ENCODE measurements at regions not wholly inside any gene's neighbourhood (a gene's known extent, or its start where the extent isn't known, plus 50 kb on each side); places are given as distances from the start of the nearest gene placed in this dataset.

DNA sequence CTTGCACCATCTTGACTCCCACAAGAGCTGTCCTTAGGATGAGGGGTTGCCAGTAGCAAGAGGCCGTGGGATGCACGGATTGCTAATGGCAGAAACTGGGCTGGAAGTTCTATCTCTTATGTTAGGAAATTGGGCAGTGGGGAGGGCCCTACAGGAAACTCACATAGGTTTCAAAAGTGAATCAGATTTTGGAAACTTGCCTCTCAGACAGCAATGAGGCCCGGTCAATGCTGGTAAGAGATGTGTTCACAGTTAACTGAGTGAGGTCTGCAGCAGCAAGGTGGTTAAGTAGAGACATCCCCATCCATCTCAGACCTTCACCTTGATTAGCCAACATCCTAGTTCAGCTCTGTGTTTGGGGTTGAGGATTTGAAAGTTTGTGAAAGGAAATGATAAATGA, 164.7 kb downstream of the ABCA8 start:
- no peaks in the 10 kb centered on the region for H3K9me3 Mint-ChIP-seq
- H3K27me3 Mint-ChIP-seq, result peaks cover 24% of the 10 kb centered on the region
- H3K4me1 Mint-ChIP-seq (ENCODE audit: low read depth), result peaks cover 2% of the 10 kb centered on the region
- no peak overlapping the region for H3K27ac Mint-ChIP-seq
- no peak for DNase-seq
- H3K4me3 Mint-ChIP-seq, result no peak overlapping the region
- no peaks in the 10 kb centered on the region for H3K36me3 Mint-ChIP-seq (ENCODE audit: low read depth)

- H3K4me3 Mint-ChIP-seq, result no peak overlapping the region
- DNase-seq, result no peak
- H3K9me3 Mint-ChIP-seq, result no peaks in the 10 kb centered on the region
- no peaks in the 10 kb centered on the region for H3K4me1 Mint-ChIP-seq (ENCODE audit: low read depth)
- H3K36me3 Mint-ChIP-seq (ENCODE audit: low read depth), result no peaks in the 10 kb centered on the region
- peaks cover 33% of the 10 kb centered on the region for H3K27me3 Mint-ChIP-seq
- H3K27ac Mint-ChIP-seq, result no peak overlapping the region
Observed at GRCh38 chr17:68789203-68789962, 165.8 kb downstream of the ABCA8 start.

DNA sequence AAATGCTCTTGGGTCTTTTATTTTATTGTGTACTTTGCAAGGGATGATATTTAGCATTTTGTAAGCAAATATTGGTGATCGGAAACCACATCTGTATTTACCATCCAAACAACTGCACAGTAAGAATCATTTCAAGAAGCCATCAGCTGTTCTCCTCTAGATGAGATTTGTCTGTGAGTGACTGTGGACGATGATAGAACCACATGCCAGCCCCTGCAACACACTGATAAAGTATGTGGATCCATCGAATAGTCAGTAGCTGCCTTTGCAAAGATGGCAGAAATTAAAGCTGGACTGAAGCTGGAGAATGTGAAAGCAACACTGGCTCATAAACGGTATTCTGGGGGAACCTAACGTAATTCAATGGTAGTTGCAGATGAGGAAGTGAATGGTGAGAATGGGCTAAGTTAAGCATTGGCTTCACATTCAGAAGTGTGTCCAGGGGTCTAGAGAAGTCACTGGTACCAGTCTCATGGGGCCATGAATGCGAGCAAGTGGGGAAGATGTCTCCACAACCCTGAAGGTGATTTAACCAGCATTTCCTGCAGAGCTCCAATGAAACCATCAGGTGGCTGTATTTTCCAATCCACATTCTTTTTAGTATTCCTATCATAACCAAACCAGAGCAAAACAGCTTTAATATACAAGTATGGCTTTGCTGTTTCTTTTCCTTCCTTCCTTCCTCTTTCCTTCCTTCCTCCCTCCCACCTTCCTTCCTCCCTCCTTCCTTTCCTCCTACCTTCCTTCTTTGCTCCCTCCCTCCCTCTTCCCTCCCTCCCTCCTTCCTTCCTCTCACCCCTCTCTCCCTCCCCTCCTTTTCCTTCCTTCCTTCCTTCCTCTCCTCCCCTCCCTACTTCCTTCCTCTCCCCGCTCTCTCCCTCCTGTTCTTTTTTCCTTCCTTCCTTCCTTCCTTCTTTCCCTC, 169.4 kb downstream of the ABCA8 start:
- no peak overlapping the region for H3K4me3 Mint-ChIP-seq
- no peak overlapping the region for H3K27ac Mint-ChIP-seq
- peaks cover 42% of the 10 kb centered on the region for H3K27me3 Mint-ChIP-seq
- no peaks in the 10 kb centered on the region for H3K36me3 Mint-ChIP-seq (ENCODE audit: low read depth)
- no peaks in the 10 kb centered on the region for H3K9me3 Mint-ChIP-seq
- H3K4me1 Mint-ChIP-seq (ENCODE audit: low read depth), result no peaks in the 10 kb centered on the region
- no peak for DNase-seq

- no peak for DNase-seq
- H3K27me3 Mint-ChIP-seq, result peaks cover 32% of the 10 kb centered on the region
- H3K36me3 Mint-ChIP-seq (ENCODE audit: low read depth), result no peaks in the 10 kb centered on the region
- H3K9me3 Mint-ChIP-seq, result no peaks in the 10 kb centered on the region
- H3K27ac Mint-ChIP-seq, result no peak overlapping the region
- no peaks in the 10 kb centered on the region for H3K4me1 Mint-ChIP-seq (ENCODE audit: low read depth)
- H3K4me3 Mint-ChIP-seq, result no peak overlapping the region
Observed at GRCh38 chr17:68784431-68784830, 170.8 kb downstream of the ABCA8 start.

- DNase-seq, result no peak
- Mint-ChIP-seq H3K4me3 (no peak overlapping the region), H3K36me3 (ENCODE audit: low read depth) (no peaks in the 10 kb centered on the region), H3K9me3 (no peaks in the 10 kb centered on the region), H3K4me1 (ENCODE audit: low read depth) (no peaks in the 10 kb centered on the region), H3K27me3 (peaks cover 30% of the 10 kb centered on the region), H3K27ac (no peak overlapping the region)
Observed at GRCh38 chr17:68783861-68784260, 171.3 kb downstream of the ABCA8 start.

- no peaks in the 10 kb centered on the region for H3K9me3 Mint-ChIP-seq
- H3K4me1 Mint-ChIP-seq (ENCODE audit: low read depth), result no peaks in the 10 kb centered on the region
- no peak overlapping the region for H3K4me3 Mint-ChIP-seq
- no peak overlapping the region for H3K27ac Mint-ChIP-seq
- no peaks in the 10 kb centered on the region for H3K36me3 Mint-ChIP-seq (ENCODE audit: low read depth)
- no peak for DNase-seq
- peaks cover 25% of the 10 kb centered on the region for H3K27me3 Mint-ChIP-seq
Observed at GRCh38 chr17:68782789-68783188, 172.4 kb downstream of the ABCA8 start.

DNA sequence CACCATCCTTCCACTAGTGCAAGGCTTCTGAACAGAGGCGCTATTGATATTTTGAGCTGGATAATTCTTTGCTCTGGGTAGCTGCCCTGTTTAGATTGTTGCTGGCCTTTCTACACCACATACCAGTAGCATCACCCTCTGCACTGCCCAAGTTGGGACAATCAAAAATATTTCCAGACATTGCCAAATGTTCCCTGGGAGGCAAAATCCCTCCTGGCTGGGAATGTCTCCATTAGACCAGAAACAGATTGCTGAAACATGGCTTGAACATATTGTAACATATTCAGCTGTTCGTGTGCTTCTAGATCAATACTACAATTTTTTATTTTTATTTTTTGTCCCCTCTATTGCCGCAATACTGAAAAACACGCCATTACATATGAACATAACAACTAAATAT, 174.6 kb downstream of the ABCA8 start:
- peaks cover 22% of the 10 kb centered on the region for H3K27me3 Mint-ChIP-seq
- no peaks in the 10 kb centered on the region for H3K36me3 Mint-ChIP-seq (ENCODE audit: low read depth)
- H3K27ac Mint-ChIP-seq, result no peak overlapping the region
- no peaks in the 10 kb centered on the region for H3K9me3 Mint-ChIP-seq
- no peaks in the 10 kb centered on the region for H3K4me1 Mint-ChIP-seq (ENCODE audit: low read depth)
- DNase-seq, result no peak
- no peak overlapping the region for H3K4me3 Mint-ChIP-seq

DNA sequence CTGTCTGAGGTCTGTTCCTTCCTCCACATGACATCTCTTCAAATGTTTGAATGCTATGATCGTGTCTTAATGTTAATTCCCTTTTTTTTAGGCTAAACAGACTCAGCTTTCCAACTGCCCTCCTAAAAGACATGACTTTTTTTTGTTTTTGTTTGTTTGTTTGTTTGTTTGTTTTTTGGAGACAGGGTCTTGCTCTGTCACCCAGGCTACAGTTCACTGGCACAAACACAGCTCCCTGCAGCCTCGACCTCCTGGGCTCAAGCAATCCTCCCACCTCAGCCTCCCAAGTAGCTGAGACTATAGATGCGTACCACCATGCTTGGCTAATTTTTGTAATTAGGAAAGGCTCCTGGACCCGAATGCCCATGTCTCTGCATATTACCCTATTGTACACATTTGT, 176.5 kb downstream of the ABCA8 start:
- Mint-ChIP-seq H3K27ac (no peak overlapping the region), H3K9me3 (no peaks in the 10 kb centered on the region), H3K4me1 (ENCODE audit: low read depth) (no peaks in the 10 kb centered on the region), H3K27me3 (peaks cover 12% of the 10 kb centered on the region), H3K4me3 (no peak overlapping the region), H3K36me3 (ENCODE audit: low read depth) (no peaks in the 10 kb centered on the region)
- DNase-seq, result no peak

DNA sequence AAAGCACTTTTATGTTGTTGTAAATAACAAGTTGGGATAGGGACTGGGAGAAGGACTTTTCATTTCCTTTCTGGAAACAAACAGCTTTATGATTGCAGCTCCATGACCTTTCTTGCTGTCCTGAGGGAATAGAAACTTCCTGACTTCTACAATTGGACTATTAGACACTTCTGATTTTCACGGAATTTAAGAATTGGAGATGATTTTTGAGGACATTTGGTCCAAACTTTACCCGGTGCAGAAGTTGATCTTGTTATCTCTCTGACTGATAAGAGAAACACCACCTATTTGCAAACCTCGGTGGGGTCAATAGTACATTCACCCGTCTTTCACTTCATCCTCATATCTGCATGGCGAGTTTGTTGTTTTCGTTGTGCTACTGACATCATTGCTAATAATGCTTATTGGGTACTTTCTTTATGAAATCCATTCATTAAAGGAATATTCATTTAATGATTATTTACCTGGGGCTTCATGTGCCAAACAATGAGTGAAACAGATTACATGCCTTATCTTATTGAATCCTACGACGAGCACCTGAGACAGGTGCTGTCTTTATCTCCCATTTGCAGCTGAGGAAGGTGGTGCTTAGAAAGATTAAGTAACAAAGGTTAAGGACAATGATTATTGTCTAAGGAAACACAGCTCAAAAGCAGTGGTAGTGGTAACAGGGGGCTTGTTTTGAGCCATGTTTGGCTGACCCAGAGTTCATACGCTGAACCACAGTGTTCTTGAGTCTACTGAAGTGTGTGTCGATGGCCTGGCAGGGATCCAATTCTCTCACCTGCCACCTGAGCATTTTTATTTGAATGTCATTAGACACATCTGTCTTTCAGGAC, 176.9 kb upstream of the FAM20A start:
- no peak overlapping the region for H3K4me3 Mint-ChIP-seq
- H3K27ac Mint-ChIP-seq, result no peak overlapping the region
- no peaks in the 10 kb centered on the region for H3K9me3 Mint-ChIP-seq
- no peaks in the 10 kb centered on the region for H3K4me1 Mint-ChIP-seq (ENCODE audit: low read depth)
- H3K36me3 Mint-ChIP-seq (ENCODE audit: low read depth), result no peaks in the 10 kb centered on the region
- H3K27me3 Mint-ChIP-seq, result peaks cover 12% of the 10 kb centered on the region
- DNase-seq, result no peak

DNA sequence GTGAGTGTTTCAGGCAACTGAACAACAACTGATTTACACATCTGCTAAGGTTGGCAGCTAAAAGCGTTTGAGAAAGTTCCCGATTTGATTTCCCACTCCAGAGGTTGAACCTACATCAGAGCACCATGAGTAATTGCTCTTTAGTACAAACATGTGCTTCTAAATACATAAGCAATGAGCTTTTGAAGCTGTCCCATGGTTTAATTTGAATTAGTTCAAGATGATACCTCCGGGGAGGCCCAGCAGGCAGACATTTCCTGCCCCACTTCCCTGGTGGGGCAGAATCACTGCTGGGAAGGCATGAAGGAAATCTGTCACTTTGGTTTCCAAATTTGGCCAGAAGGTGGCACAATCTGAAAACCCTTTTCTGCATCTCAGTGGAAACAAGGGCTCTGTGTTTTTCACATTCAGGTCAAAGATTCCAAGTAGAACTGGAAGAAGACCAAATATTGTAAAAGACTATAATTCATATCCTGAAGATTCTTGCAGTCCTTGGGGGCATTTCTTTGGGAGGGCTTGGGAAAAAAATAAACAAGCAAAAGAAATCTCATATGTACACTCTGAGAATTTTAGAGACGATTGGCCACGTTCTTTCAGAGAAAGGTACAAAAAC, 176.2 kb upstream of the FAM20A start:
- DNase-seq, result no peak
- H3K4me1 Mint-ChIP-seq (ENCODE audit: low read depth), result no peaks in the 10 kb centered on the region
- no peaks in the 10 kb centered on the region for H3K36me3 Mint-ChIP-seq (ENCODE audit: low read depth)
- H3K9me3 Mint-ChIP-seq, result no peaks in the 10 kb centered on the region
- no peak overlapping the region for H3K4me3 Mint-ChIP-seq
- H3K27me3 Mint-ChIP-seq, result peaks cover 5% of the 10 kb centered on the region
- no peak overlapping the region for H3K27ac Mint-ChIP-seq

- no peaks in the 10 kb centered on the region for H3K9me3 Mint-ChIP-seq
- H3K27me3 Mint-ChIP-seq, result peaks cover 5% of the 10 kb centered on the region
- no peak overlapping the region for H3K27ac Mint-ChIP-seq
- no peak overlapping the region for H3K4me3 Mint-ChIP-seq
- no peaks in the 10 kb centered on the region for H3K36me3 Mint-ChIP-seq (ENCODE audit: low read depth)
- no peak for DNase-seq
- H3K4me1 Mint-ChIP-seq (ENCODE audit: low read depth), result peaks cover 4% of the 10 kb centered on the region
Observed at GRCh38 chr17:68776451-68776850, 175.3 kb upstream of the FAM20A start.

DNA sequence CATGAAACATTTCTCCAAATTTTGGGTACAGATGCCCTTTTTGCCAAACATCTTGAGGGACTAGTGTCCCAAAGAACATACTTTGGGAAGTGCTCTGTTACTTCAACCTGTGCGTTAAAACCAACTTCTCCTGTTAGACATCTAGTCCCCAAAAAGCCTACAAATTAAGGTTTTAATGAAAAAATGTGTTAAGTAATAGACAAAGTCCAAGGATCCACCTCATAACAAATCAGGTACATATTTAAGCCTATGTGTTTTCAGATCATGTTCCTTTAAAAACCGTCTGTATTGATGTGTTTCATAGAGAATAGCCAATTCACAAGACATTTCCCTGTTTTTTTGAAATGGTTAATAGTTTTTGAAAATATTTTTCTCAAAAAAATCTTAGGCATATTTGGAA, 174.8 kb upstream of the FAM20A start:
- H3K27ac Mint-ChIP-seq, result no peak overlapping the region
- no peak overlapping the region for H3K4me3 Mint-ChIP-seq
- peaks cover 4% of the 10 kb centered on the region for H3K4me1 Mint-ChIP-seq (ENCODE audit: low read depth)
- peaks cover 4% of the 10 kb centered on the region for H3K27me3 Mint-ChIP-seq
- no peaks in the 10 kb centered on the region for H3K9me3 Mint-ChIP-seq
- DNase-seq, result no peak
- no peaks in the 10 kb centered on the region for H3K36me3 Mint-ChIP-seq (ENCODE audit: low read depth)

DNA sequence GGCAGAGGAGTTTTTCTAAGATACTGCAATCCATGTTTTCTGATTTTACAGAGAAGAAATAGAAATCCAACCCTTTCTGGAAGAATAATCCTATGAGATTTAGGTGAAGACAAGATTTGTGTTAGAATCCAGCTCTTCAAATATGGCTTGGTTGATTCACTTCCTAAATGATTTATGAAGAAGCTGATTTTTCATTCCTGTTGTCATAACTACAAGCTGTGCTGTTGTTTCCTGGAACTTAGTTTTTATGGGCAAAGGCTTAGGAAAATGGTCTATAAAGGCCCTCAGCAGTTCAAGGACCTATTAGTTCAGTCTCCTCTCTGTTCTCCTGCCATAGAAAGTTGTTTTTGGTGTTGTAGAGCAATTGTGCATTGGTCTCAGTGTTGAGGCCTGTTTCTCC, 174.2 kb upstream of the FAM20A start:
- Mint-ChIP-seq H3K9me3 (no peaks in the 10 kb centered on the region), H3K27me3 (peaks cover 5% of the 10 kb centered on the region), H3K27ac (no peak overlapping the region), H3K36me3 (ENCODE audit: low read depth) (no peaks in the 10 kb centered on the region), H3K4me3 (no peak overlapping the region), H3K4me1 (ENCODE audit: low read depth) (peaks cover 4% of the 10 kb centered on the region)
- no peak for DNase-seq

GRCh38 chr17:68771867-68772515, 170.8 kb upstream of the FAM20A start:
- no peak for DNase-seq
- no peak overlapping the region for H3K27ac Mint-ChIP-seq
- no peaks in the 10 kb centered on the region for H3K36me3 Mint-ChIP-seq (ENCODE audit: low read depth)
- no peak overlapping the region for H3K4me3 Mint-ChIP-seq
- H3K4me1 Mint-ChIP-seq (ENCODE audit: low read depth), result peaks cover 4% of the 10 kb centered on the region
- H3K27me3 Mint-ChIP-seq, result peaks cover 6% of the 10 kb centered on the region
- no peaks in the 10 kb centered on the region for H3K9me3 Mint-ChIP-seq

All from activated T-cell treated with anti-CD3 and anti-CD28 coated beads, Interleukin-2, amount 50 U/mL, for 24 hours (primary cell).